T-cell (primary cell): ENCODE measurements at regions not wholly inside any gene's neighbourhood (a gene's known extent, or its start where the extent isn't known, plus 50 kb on each side); places are given as distances from the start of the nearest gene placed in this dataset.

Source experiments
- ATAC-seq, 4 experiments: fragments of 200-7000 bp in 3 of 4; fragments of 150-1000 bp in 1 of 4; cut with Tn5 transposase; replicated peaks in 1 of 4; 1 replicate in 3 of 4; 2 replicates in 1 of 4; pipeline ENCODE4 v1.10.0; 2021; ENCODE audit warnings: moderate library complexity in 3 of 4, mild to moderate bottlenecking in 2 of 4, moderate number of reproducible peaks in 1 of 4
- CTCF ChIA-PET, 2 donors: fragments of 300-600 bp; sonication (Branson Sonifier 250); formaldehyde crosslinking; loops; one replicate each; lab custom pipeline; 2022; ENCODE audit warnings: antibody characterized with exemption in 2 of 2; lab: Charles Lee
- POLR2A ChIA-PET, 2 donors: fragments of 300-600 bp; sonication (Branson Sonifier 250); formaldehyde crosslinking; loops; one replicate each; lab custom pipeline; 2022; ENCODE audit warnings: antibody characterized with exemption in 2 of 2; lab: Charles Lee
- DNase-seq, 35 experiments: peaks; one replicate each; pipeline versions ENCODE4 v3.0.0 to v3.0.0-alpha.2; 2013 to 2023
- H3K27ac ChIP-seq: one replicate; pipeline ENCODE4 v1.5.1; 2013; ENCODE audit warnings: low read length
- H3K27me3 ChIP-seq, 2 experiments: replicated peaks in 1 of 2; 1 replicate in 1 of 2; 2 replicates in 1 of 2; pipeline versions ENCODE4 v1.6.1 to v1.7.0; 2013; ENCODE audit warnings: low read length in 1 of 2, mixed read lengths in 1 of 2; ENCODE audit not compliant: control insufficient read depth in 2 of 2, insufficient read depth in 2 of 2; ENCODE audit errors: extremely low read depth in 1 of 2
- H3K36me3 ChIP-seq, 2 donors: 1 replicate in 1 of 2; 2 replicates in 1 of 2; pipeline versions ENCODE4 v1.6.1 to v1.7.0; 2013; ENCODE audit warnings: low read length in 1 of 2; ENCODE audit not compliant: control insufficient read depth in 2 of 2, insufficient read depth in 1 of 2; ENCODE audit errors: extremely low read depth in 1 of 2
- H3K4me1 ChIP-seq, 2 experiments: 1 replicate in 1 of 2; 2 replicates in 1 of 2; pipeline versions ENCODE4 v1.6.1 to v1.7.0; 2013; ENCODE audit warnings: low read length in 2 of 2, mixed read lengths in 1 of 2; ENCODE audit not compliant: insufficient read depth in 2 of 2, control insufficient read depth in 1 of 2; ENCODE audit errors: extremely low read depth in 1 of 2
- H3K4me3 ChIP-seq, 2 donors: 1 replicate in 1 of 2; 2 replicates in 1 of 2; pipeline versions ENCODE4 v1.5.1 to v1.7.0; 2013; ENCODE audit warnings: mild to moderate bottlenecking in 2 of 2, low read length in 1 of 2, moderate library complexity in 1 of 2; ENCODE audit not compliant: control insufficient read depth in 1 of 2; ENCODE audit errors: extremely low read depth in 1 of 2
- H3K9me3 ChIP-seq: 2 replicates; pipeline ENCODE4 v1.7.0; 2013
- H3K27ac Mint-ChIP-seq, 2 donors: one replicate each; pipeline ENCODE4 v1.8.0; 2020 to 2021; ENCODE audit warnings: mild to moderate bottlenecking in 2 of 2, mixed read lengths in 2 of 2
- H3K27me3 Mint-ChIP-seq, 2 donors: one replicate each; pipeline ENCODE4 v1.8.0; 2021 to 2022; ENCODE audit warnings: mixed read lengths in 2 of 2
- H3K36me3 Mint-ChIP-seq: one replicate; pipeline ENCODE4 v1.8.0; 2021; ENCODE audit warnings: mixed read lengths
- H3K4me1 Mint-ChIP-seq, 3 donors: one replicate each; pipeline ENCODE4 v1.8.0; 2020 to 2022; ENCODE audit warnings: mixed read lengths in 3 of 3, mild to moderate bottlenecking in 1 of 3
- H3K4me3 Mint-ChIP-seq, 3 donors: one replicate each; pipeline ENCODE4 v1.8.0; 2020 to 2022; ENCODE audit warnings: mild to moderate bottlenecking in 3 of 3, mixed read lengths in 3 of 3, moderate library complexity in 3 of 3
- H3K9me3 Mint-ChIP-seq, 3 donors: one replicate each; pipeline ENCODE4 v1.8.0; 2020 to 2022; ENCODE audit warnings: mixed read lengths in 3 of 3
- WGBS: methylation state at CpG from one replicate; pipeline ENCODE4 v1.1.5; 2013; ENCODE audit warnings: missing lambda C conversion rate; ENCODE audit not compliant: insufficient coverage; 5-methylcytosine and 5-hydroxymethylcytosine counted together

- Histone ChIP-seq H3K4me3 (no peak overlapping the region), H3K9me3 (peaks cover 5% of the 10 kb centered on the region), H3K27ac (no peak overlapping the region), H3K36me3 (no peaks in the 10 kb centered on the region), H3K4me1 (no peaks in the 10 kb centered on the region), H3K27me3 (no peaks in the 10 kb centered on the region)
- Mint-ChIP-seq H3K4me3 (no peak overlapping the region), H3K27me3 (no peaks in the 10 kb centered on the region), H3K9me3 (peaks cover 0 to 4% (median 4%) of the 10 kb centered on the region in 3 donors), H3K4me1 (peaks cover 20 to 27% (median 21%) of the 10 kb centered on the region in 3 donors), H3K36me3 (no peaks in the 10 kb centered on the region), H3K27ac (peak overlapping the region in 1 of 2 donors; percentile 52)
- CTCF ChIA-PET: interaction anchor here in 1 of 2 donors (0.6 kb wide), 1 partner anchor 244 kb away, joined by 3 read pairs; no protein-coding TSS in a partner anchor
- ATAC-seq (no peak), DNase-seq (no peak)
- 100% methylated on average over 2 of the region's 2 CpGs for WGBS
- POLR2A ChIA-PET: interaction anchor here in 1 of 2 donors (0.5 kb wide), 1 partner anchor 436 kb away, joined by 3 read pairs; no protein-coding TSS in a partner anchor
Observed at GRCh38 chr13:40254394-40254793, 412.0 kb downstream of the FOXO1 start.

- no peaks in the 10 kb centered on the region for H3K27me3 ChIP-seq
- CTCF ChIA-PET: no interaction called here
- no peaks in the 10 kb centered on the region for H3K36me3 ChIP-seq
- ATAC-seq (no peak), DNase-seq (no peak)
- H3K9me3 Mint-ChIP-seq: peaks cover 0 to 4% (median 0%) of the 10 kb centered on the region in 3 donors
- H3K4me1 ChIP-seq: no peaks in the 10 kb centered on the region
- H3K27ac ChIP-seq: no peak overlapping the region
- POLR2A ChIA-PET: no interaction called here
- H3K27me3 Mint-ChIP-seq: no peaks in the 10 kb centered on the region
- peaks cover 20 to 27% (median 21%) of the 10 kb centered on the region in 3 donors for H3K4me1 Mint-ChIP-seq
- peaks cover 2% of the 10 kb centered on the region for H3K9me3 ChIP-seq
- no peak overlapping the region for H3K4me3 Mint-ChIP-seq
- no peak overlapping the region for H3K4me3 ChIP-seq
- H3K36me3 Mint-ChIP-seq: peaks cover under 1% of the 10 kb centered on the region
- H3K27ac Mint-ChIP-seq: no peak overlapping the region
- WGBS: no CpG with 5 or more reads among the region's 5 CpGs
Observed at GRCh38 chr13:40255551-40255950, 410.9 kb downstream of the FOXO1 start.

DNA sequence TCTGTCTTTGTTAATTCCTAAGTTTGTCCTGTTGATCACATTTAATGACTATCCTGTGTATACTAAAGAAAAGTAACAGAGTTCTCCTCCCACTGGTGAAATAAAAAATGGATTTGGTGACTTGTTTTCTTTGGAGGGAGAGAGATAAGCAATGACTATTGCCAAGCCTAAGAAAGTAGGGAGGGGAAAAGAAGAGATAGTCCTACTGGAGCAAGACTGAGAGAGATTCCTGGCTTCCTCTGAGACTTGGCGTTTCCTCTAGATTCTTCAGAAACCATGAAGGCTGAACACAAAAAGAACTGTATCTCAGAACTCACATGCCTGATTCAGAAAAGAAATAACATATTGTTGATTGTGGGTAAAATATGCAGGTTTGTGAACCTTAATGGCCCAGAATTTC, 406.5 kb downstream of the FOXO1 start:
- no peak overlapping the region for H3K27ac Mint-ChIP-seq
- H3K4me3 Mint-ChIP-seq: no peak overlapping the region
- Histone ChIP-seq H3K27me3 (no peaks in the 10 kb centered on the region), H3K27ac (no peak overlapping the region), H3K36me3 (no peaks in the 10 kb centered on the region), H3K4me1 (no peaks in the 10 kb centered on the region), H3K9me3 (peaks cover 5% of the 10 kb centered on the region), H3K4me3 (no peak overlapping the region)
- WGBS: no CpG with 5 or more reads among the region's 1 CpG
- H3K9me3 Mint-ChIP-seq: peaks cover 0 to 4% (median 0%) of the 10 kb centered on the region in 3 donors
- DNase-seq: no peak
- no peaks in the 10 kb centered on the region for H3K27me3 Mint-ChIP-seq
- peaks cover 4% of the 10 kb centered on the region for H3K36me3 Mint-ChIP-seq
- POLR2A ChIA-PET: no interaction called here
- no peak for ATAC-seq
- H3K4me1 Mint-ChIP-seq: peaks cover 0 to 15% (median 0%) of the 10 kb centered on the region in 3 donors
- CTCF ChIA-PET: no interaction called here

- H3K9me3 ChIP-seq: peaks cover 5% of the 10 kb centered on the region
- Mint-ChIP-seq H3K36me3 (peaks cover 4% of the 10 kb centered on the region), H3K4me3 (no peak overlapping the region), H3K27me3 (no peaks in the 10 kb centered on the region), H3K9me3 (peaks cover 0 to 4% (median 0%) of the 10 kb centered on the region in 3 donors), H3K27ac (no peak overlapping the region), H3K4me1 (peaks cover 0 to 15% (median 0%) of the 10 kb centered on the region in 3 donors)
- no peaks in the 10 kb centered on the region for H3K4me1 ChIP-seq
- H3K27ac ChIP-seq: no peak overlapping the region
- H3K27me3 ChIP-seq: no peaks in the 10 kb centered on the region
- no peak for DNase-seq
- H3K36me3 ChIP-seq: no peaks in the 10 kb centered on the region
- no peak overlapping the region for H3K4me3 ChIP-seq
- POLR2A ChIA-PET: interaction anchor here in 1 of 2 donors (0.5 to 0.8 kb wide), 2 partner anchors 152 to 864 kb away, joined by 3 to 5 read pairs; no protein-coding TSS in a partner anchor
- ATAC-seq: no peak
- CTCF ChIA-PET: no interaction called here
- WGBS: 100% methylated on average over 1 of the region's 4 CpGs
Observed at GRCh38 chr13:40261336-40261735, 405.1 kb downstream of the FOXO1 start.

- Mint-ChIP-seq H3K4me3 (no peak overlapping the region), H3K4me1 (peaks cover 0 to 15% (median 0%) of the 10 kb centered on the region in 3 donors), H3K27me3 (no peaks in the 10 kb centered on the region), H3K9me3 (peaks cover 0 to 4% (median 0%) of the 10 kb centered on the region in 3 donors), H3K36me3 (peaks cover 4% of the 10 kb centered on the region), H3K27ac (no peak overlapping the region)
- Histone ChIP-seq H3K4me1 (no peaks in the 10 kb centered on the region), H3K36me3 (no peaks in the 10 kb centered on the region), H3K4me3 (no peak overlapping the region), H3K27ac (no peak overlapping the region), H3K27me3 (no peaks in the 10 kb centered on the region), H3K9me3 (peaks cover 5% of the 10 kb centered on the region)
- 100% methylated on average over 2 of the region's 2 CpGs for WGBS
- ChIA-PET CTCF (no interaction called here), POLR2A (interaction anchor here in 1 of 2 donors (0.6 kb wide), 1 partner anchor 1603 kb away, joined by 3 read pairs; no protein-coding TSS in a partner anchor)
- ATAC-seq (no peak), DNase-seq (no peak)
Observed at GRCh38 chr13:40261947-40262346, 404.5 kb downstream of the FOXO1 start.

- ChIA-PET CTCF (interaction anchor here (0.6 kb wide), 2 partner anchors 84 to 947 kb away, joined by 5 to 6 read pairs; no protein-coding TSS in a partner anchor), POLR2A (no interaction called here)
- Histone ChIP-seq H3K9me3 (no peaks in the 10 kb centered on the region), H3K36me3 (no peaks in the 10 kb centered on the region), H3K4me1 (peaks cover 5 to 18% of the 10 kb centered on the region in 2 experiments), H3K27me3 (no peaks in the 10 kb centered on the region), H3K27ac (no peak overlapping the region), H3K4me3 (no peak overlapping the region)
- DNase-seq (no peak), ATAC-seq (no peak)
- H3K36me3 Mint-ChIP-seq: no peaks in the 10 kb centered on the region
- 100% methylated on average over 2 of the region's 2 CpGs for WGBS
- no peaks in the 10 kb centered on the region for H3K27me3 Mint-ChIP-seq
- no peak overlapping the region for H3K4me3 Mint-ChIP-seq
- peaks cover 26 to 30% (median 28%) of the 10 kb centered on the region in 3 donors for H3K4me1 Mint-ChIP-seq
- H3K9me3 Mint-ChIP-seq: no peaks in the 10 kb centered on the region
- H3K27ac Mint-ChIP-seq: no peak overlapping the region
Observed at GRCh38 chr13:40269086-40269485, 397.4 kb downstream of the FOXO1 start.
